ENCODE measurements at regions not wholly inside any gene's neighbourhood (a gene's known extent, or its start where the extent isn't known, plus 50 kb on each side); places are given as distances from the start of the nearest gene placed in this dataset.

DNA sequence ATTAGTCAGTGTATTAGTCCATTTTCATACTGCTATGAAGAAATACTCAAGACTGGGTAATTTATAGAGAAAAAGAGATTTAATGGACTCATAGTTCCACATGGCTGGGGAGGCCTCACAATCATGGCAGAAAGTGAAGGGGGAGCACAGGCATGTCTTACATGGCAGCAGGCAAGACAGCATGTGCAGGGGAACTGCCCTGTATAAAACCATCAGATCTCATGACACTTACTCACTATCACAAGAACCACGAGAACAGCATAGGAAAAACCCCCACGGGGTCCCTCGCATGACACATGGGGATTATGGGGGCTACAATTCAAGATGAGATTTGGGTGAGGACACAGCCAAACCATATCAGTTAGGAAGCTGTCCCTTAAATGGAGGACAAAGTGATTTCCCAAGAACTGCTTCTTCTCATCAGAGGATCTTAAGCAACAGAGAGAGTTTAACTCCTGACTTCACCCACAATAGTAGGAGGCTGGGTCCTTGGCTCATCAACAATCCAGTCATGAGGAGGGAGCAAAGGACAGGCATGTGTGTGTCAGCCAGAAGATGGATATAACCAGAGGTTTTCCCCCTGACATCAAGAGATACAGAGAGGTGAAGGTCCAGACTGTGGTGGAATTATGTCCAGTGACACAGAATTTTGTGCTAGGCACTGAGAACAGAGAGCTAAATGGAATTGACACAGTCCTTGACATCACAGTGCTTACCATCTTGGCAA is 203.8 kb upstream of the SH3BP4 start:
- no peak overlapping the region for H3K27ac ChIP-seq
- no peak overlapping the region for H3K4me3 ChIP-seq
- TF ChIP-seq, protein P1, sequence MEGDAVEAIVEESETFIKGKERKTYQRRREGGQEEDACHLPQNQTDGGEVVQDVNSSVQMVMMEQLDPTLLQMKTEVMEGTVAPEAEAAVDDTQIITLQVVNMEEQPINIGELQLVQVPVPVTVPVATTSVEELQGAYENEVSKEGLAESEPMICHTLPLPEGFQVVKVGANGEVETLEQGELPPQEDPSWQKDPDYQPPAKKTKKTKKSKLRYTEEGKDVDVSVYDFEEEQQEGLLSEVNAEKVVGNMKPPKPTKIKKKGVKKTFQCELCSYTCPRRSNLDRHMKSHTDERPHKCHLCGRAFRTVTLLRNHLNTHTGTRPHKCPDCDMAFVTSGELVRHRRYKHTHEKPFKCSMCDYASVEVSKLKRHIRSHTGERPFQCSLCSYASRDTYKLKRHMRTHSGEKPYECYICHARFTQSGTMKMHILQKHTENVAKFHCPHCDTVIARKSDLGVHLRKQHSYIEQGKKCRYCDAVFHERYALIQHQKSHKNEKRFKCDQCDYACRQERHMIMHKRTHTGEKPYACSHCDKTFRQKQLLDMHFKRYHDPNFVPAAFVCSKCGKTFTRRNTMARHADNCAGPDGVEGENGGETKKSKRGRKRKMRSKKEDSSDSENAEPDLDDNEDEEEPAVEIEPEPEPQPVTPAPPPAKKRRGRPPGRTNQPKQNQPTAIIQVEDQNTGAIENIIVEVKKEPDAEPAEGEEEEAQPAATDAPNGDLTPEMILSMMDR (IDR thresholded peaks at IDR 0.05): no peak
- no peak for DNase-seq (ENCODE audit: low spot score)

DNA sequence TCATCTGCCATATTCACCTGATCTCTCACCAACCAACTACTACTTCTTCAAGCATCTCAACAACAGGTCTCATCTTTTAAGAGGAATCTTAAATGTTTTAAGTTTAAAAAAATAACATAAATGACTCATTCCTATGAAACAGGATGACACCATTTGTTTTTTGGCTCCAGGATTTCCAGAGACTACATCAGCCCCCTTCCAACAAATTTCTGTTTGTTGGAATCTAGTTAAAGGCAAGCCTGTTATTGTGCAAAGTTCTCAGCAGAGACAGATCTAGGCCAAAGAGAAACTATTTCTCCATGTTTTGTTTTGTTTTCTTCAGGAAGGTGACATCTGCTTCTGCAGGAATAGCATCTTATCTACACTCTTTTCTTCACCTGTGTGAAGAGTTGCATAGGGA is 204.8 kb upstream of the SH3BP4 start:
- no peak for DNase-seq (ENCODE audit: low spot score)
- Histone ChIP-seq H3K27ac (no peak overlapping the region), H3K4me3 (no peak overlapping the region)
- TF ChIP-seq, protein P1 (IDR thresholded peaks at IDR 0.05): no peak

DNA sequence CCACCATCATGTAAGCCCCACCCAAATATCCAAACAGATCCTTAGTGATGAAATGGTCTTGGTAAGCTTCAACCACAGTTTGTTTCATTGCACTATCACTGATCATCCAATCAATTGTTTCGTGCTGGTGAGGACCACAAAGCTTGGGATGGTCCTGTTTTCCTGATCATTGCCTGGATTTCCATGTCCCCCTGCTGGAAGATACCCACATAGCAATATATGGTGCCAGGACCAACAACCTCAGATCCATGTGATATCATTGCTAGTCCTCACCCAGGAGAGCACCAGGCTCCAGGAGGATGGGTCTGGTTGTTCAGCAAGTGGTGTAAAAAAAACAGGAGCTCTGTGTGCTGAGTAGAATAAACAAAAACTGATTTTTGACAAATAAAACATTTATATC is 206.5 kb upstream of the SH3BP4 start:
- H3K4me3 ChIP-seq: no peak overlapping the region
- no peak for DNase-seq (ENCODE audit: low spot score)
- TF ChIP-seq, protein P1 (IDR thresholded peaks at IDR 0.05): no peak
- no peak overlapping the region for H3K27ac ChIP-seq

DNA sequence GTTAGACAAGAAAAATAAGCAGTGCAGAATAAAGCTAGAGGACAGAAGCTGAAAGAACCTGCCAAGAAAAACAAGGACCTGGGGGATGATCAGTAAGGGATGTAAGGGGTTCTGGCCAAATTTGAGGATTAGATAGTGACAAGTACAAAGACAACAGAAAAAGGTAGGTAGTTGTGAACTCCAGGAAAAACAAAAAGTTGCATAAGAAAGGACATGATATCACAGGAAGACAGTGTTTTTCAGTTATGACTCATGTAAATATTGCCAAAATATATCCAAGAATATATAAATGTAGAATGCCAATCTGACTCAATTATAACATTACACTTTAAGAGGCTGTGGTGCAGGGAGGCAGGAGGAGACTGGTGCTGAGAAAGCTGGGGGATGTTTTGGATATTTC is 209.8 kb upstream of the SH3BP4 start:
- DNase-seq (ENCODE audit: low spot score): no peak
- Histone ChIP-seq H3K4me3 (no peak overlapping the region), H3K27ac (no peak overlapping the region)
- TF ChIP-seq, protein P1 (IDR thresholded peaks at IDR 0.05): no peak

DNA sequence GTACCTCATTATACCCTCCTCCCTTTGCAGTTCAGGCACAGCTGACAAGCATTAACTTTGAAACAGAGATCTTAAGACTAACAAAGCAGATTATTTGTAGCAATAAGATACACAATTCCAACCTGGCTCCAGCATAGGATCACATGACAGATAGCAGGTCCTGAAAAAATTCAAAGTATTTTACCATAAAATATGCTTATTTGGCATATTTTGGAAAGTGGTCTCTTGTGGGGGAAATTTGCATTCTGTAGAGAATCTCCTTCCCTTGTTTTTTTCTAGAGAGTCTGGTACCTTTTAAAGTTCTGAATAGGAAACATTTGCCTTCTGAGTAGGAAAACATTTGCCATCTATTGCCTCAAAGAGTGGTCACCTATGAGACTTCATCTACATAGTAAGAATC is 212.8 kb upstream of the SH3BP4 start:
- DNase-seq (ENCODE audit: low spot score): no peak
- TF ChIP-seq, protein P1 (IDR thresholded peaks at IDR 0.05): no peak
- H3K4me3 ChIP-seq: no peak overlapping the region
- no peak overlapping the region for H3K27ac ChIP-seq

DNA sequence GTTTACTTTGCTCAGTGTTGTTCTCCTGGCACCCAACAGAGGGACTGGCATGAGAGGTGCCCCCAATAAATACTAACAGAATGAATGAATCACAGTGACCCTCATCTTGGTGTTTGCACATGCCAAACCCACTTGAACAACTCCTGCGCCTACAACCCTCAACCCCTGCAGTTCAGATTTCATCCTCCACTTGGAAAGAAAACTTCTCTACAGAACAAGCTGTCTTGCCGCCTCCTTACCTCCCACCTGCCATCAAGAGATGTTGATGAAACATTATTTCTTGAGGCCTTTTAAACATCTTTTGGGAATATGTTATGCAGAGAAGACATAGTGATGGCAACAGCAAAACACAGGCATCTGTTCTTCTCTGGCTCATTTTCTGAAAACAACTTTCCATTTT is 216.0 kb upstream of the SH3BP4 start:
- DNase-seq (ENCODE audit: low spot score): no peak
- H3K27ac ChIP-seq: no peak overlapping the region
- TF ChIP-seq, protein P1 (IDR thresholded peaks at IDR 0.05): no peak
- H3K4me3 ChIP-seq: no peak overlapping the region

DNA sequence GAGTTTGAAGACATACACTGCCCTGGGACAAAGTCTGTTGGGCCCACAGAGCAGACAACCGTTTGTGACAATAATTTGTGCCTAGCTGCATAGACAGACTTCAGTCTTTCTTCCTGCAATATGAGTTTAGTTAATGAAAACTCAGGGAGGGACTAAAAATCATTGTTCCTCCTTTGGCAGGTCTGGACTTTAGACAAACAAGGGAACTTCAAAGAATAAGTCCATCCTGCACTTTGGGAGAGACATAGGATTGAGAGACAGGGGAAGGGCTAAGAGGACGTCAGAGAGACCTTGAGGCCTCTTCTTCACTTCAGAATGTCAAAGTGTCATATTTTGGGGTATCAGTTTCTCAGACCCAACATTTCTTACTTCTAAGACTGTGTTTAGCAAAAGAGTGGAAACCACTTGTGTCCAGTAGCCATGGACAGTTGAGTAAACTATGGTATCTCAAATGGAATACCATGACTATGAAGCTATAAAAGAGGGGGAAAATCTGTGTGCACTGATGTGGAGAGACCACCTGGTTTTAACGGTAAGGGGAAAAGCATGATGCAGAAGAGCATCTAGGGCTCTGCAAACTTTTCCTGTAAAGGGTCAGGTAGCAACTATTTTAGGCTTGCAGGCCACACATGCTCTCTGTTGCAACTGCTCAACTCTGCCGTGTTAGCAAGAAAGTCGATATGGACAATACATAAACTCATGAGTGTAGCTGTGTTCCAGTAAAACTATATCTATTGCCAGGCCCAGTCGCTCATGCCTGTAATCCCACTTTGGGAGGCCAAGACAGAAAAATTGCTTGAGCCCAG is 217.8 kb upstream of the SH3BP4 start:
- TF ChIP-seq, protein P1 (IDR thresholded peaks at IDR 0.05): no peak
- H3K27ac ChIP-seq: no peak overlapping the region
- no peak overlapping the region for H3K4me3 ChIP-seq
- DNase-seq (ENCODE audit: low spot score): no peak

Data from coronary artery (tissue), 2 donors.